ENCODE measurements at regions not wholly inside any gene's neighbourhood (a gene's known extent, or its start where the extent isn't known, plus 50 kb on each side); places are given as distances from the start of the nearest gene placed in this dataset.

DNA sequence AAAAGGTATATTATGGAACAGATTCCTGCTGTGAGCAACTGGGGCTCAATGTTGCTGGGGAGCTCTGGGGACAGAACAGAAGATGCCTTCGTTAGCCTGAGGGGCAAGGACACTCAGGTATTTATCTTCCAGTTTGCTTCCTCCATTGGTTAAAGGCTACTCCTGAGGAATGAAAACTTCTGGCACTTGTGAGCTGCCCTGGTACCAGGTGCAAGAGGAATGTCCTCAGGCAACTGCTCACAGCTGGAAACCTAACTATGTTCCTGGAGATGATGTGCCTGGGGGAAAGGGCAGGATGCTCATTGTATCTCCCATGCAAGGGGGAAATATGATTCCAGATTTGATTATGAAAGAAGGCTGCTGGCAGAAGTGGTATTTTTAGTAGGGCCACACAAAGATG lies 54.0 kb upstream of the BBX start:
- TF ChIP-seq, protein P1, sequence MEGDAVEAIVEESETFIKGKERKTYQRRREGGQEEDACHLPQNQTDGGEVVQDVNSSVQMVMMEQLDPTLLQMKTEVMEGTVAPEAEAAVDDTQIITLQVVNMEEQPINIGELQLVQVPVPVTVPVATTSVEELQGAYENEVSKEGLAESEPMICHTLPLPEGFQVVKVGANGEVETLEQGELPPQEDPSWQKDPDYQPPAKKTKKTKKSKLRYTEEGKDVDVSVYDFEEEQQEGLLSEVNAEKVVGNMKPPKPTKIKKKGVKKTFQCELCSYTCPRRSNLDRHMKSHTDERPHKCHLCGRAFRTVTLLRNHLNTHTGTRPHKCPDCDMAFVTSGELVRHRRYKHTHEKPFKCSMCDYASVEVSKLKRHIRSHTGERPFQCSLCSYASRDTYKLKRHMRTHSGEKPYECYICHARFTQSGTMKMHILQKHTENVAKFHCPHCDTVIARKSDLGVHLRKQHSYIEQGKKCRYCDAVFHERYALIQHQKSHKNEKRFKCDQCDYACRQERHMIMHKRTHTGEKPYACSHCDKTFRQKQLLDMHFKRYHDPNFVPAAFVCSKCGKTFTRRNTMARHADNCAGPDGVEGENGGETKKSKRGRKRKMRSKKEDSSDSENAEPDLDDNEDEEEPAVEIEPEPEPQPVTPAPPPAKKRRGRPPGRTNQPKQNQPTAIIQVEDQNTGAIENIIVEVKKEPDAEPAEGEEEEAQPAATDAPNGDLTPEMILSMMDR (IDR thresholded peaks at IDR 0.05) = no peak
- no peak for TF ChIP-seq POLR2A (IDR thresholded peaks at IDR 0.05)
